GM19324 (cell line): ENCODE measurements at regions not wholly inside any gene's neighbourhood (a gene's known extent, or its start where the extent isn't known, plus 50 kb on each side); places are given as distances from the start of the nearest gene placed in this dataset.
A peak's percentile ranks its signal among the peaks of the same experiment; 100 is the strongest.
"Not testable (repeated sequence)": the region's sequence is repeated elsewhere in the genome, so short reads cannot be mapped to it uniquely, and the experiment has no call there.

Experiments used
- ATAC-seq: cut with Tn5 transposase; IDR thresholded peaks from one replicate; pipeline ENCODE4 v1.9.1; 2021; ENCODE audit warnings: mild to moderate bottlenecking, moderate library complexity; ENCODE audit not compliant: unreplicated experiment, low FRiP score

DNA sequence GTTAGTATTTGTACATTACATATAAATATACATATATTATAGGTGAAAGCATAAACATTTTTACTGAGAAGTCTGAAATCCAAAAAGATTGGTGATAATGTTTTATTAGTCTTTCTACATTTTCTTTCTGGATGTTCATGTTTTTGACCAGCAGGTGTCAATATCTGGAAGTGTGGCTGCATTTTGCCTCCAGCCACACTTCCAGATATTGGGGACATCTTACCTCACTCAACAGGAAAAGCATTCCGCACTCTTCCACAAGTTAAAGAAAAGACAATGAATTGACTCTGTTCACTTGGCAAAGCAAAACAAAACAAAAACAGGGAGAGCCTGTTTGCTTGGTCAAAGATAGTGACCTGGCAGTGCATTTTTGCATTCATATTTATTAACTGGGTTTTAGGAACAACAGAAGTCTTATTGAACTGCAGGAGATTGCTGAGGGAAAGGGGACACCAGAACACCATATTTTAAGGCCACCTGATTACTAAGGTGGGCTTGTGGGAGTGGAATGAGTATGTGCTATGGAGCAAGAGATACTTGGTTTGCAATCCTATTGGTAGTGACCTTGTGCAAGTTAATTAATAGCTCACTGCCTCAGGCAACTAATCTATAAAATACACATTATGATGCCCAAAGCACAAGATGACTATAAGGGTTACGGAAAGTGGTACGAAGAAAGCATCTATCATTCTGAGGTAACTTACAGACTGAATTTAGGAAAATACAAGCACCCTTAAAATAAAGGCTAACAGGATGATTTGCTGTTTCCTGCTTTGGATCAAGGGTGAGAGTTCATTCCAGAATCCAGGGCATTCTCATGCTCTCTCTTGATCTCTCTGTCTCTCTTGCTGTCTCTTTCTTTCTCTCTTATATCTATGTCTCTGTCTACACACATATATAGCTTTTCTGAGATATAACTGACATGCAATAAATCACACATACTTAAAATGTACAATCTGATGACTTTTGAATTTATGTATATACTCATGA is 389.9 kb upstream of the EMCN start:
- no peak for ATAC-seq

DNA sequence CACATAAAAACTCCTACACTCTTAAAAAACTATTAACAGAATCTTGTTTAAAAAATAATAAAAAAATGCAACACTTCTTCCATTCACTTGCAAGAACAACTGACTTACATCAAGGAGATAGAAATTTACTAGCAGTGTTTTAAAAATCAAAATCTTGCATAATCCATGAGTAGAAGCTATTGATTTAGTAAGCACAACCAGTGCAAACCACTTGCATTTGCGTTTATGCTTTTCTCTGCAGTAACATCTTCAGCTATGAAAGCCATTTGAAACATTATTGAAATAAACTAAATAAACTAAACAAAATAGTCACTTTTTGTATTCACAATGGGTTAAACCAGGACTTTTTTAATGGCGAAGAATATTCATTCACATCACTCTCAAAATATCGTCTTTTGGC is 389.2 kb upstream of the EMCN start:
- ATAC-seq: no peak

DNA sequence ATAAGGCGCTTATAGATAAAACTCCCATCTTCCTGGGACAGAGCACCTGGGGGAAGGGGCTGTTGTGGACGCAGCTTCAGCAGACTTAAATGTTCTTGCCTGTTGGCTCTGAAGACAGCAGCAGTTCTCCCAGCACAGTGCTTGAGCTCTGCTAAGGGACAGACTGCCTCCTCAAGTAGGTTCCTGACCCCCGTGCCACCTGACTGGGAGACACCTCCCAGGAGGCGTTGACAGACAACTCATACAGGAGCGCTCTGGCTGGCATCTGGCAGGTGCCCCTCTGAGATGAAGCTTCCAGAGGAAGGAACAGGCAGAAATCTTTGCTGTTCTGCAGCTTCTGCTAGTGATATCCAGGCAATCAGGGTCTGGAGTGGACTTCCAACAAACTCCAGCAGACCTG is 383.1 kb upstream of the EMCN start:
- ATAC-seq: not testable (repeated sequence)

DNA sequence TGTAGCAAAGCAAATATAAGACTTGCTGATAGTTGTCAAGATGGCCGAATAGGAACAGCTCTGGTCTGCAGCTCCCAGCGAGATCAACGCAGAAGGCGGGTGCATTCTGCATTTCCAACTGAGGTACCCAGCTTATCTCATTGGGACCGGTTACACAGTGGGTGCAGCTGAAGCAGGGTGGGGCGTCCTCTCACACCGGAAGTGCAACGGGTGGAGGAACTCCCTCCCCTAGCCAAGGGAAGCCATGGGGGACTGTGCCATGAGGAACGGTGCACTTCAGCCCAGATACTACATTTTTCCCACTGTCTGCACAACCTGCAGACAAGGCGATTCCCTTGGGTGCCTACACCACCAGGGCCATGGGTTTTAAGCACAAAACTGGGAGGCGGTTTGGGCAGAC is 382.3 kb upstream of the EMCN start:
- ATAC-seq: no peak

DNA sequence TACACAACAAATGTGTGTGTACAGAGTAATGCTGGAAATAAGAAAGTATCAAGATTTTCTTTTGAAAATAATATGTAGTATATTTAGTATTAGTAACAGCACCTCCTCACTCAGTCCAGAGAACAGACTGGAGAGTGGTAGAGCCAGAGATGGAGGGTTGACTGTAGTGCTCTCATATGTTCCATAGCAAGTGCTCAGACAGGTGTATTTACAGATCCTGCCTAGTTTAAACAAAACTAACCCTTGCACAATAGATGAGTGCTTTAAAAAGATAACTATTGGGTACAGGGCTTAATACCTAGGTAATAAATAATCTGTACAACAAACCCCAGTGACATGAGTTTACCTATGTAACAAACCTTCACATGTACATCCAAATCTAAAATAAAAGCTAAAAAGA is 381.0 kb upstream of the EMCN start:
- no peak for ATAC-seq

DNA sequence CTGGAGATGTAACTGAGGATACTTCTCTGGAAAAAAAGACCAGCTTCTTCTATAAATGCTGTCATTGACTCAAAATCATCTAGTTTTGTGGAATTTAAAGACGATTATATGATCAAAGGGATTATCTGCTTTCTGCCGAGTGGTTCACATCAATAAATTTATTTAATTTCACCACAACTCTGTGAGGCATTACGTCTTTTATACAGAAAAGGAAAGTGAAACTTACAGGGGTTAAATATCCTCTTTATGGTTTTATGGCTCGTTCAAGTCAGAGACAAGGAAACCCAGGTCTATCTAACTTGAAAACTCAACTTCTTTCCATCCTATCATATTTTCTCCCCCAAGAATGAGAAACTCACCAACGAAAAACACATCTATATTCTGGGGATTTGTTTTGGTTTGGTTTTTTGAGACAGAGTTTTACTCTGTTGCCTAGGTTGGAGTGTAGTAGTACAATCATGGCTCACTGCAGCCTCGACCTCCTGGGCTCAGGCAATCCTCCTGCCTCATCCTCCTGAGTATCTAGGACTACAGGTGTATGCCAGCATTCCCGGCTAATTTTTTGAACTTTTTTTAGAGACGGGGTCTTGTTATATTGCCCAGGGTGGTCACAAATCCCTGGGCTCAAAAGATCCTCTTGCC is 377.9 kb upstream of the EMCN start:
- peak; percentile 82 for ATAC-seq

DNA sequence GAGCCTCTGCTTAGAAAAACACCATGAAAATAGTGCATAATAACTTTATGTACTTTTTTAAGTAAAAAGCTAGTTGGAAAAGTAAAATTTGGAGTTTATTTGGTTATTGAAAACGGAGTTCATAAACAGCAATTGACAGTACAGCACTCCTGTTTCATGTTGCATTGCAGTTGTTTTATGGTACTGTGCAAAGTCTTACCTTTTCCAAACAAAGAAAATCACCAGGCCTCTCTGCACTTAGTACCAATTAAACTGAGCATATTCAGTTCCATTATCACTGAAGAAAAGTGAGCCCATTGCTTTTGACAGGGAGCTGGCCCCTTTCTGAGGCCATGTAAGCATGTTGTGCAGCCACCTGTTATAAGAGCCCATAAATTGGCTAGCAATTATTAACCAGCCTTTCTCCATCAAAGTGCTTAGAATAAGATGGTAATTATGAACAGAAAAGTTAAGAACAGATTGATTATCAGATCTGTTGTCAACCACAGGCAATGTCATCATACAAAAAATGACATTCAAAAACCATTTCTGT is 376.6 kb upstream of the EMCN start:
- no peak for ATAC-seq

DNA sequence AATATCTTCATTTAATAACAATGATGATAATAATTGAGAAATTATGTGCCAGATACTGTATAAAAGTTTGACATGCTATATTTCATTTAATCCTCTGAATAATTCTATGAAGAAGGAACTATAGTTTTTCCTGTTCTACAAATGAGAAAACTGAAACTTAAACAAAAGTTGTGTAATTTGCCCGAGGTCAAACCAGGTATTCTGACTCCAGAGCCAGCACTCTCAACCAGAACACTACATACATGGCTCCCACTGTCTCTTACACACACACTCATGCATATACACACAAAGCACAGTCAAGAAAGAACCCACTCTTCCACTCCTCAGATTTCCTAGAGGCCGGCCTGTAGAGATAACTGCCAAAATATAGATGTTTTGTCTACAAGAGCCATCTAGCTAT is 374.0 kb upstream of the EMCN start:
- no peak for ATAC-seq

DNA sequence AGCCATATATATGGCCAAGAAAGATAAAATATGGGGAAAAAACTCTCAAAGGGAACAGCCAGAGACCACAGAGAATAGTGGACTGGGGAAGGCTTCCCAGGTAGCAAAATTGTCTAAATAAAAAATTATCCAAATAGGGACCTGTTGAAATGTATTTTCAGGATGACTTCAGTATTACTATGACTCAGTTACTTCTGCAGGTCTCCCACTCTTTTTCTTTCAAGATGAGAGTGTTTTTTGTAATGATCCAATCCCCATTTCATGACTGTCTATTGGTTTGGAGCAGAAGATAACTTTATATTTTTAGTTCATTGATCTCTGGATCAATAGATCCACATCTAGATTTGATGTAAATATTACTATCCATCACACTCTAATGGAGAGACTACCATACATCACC is 372.1 kb upstream of the EMCN start:
- ATAC-seq: no peak

DNA sequence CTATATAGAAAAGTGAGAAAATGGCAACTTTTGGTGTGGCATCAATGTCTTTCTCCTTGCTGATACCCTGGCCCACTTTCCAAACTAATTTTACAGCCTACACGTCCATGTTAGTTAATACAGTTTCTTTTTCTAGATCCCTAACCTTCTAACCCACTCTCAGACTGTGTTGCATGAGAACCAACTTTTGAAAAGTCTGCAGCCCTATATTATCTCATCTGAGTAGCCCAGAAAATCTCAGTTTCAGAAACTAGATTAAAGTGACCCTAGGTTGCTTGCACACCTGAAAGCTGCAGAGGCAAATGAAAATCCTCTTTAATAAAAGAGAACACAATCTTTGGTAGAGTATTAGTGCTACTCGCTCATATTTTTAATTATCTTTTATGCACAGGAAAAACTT is 371.6 kb upstream of the EMCN start:
- ATAC-seq: no peak

DNA sequence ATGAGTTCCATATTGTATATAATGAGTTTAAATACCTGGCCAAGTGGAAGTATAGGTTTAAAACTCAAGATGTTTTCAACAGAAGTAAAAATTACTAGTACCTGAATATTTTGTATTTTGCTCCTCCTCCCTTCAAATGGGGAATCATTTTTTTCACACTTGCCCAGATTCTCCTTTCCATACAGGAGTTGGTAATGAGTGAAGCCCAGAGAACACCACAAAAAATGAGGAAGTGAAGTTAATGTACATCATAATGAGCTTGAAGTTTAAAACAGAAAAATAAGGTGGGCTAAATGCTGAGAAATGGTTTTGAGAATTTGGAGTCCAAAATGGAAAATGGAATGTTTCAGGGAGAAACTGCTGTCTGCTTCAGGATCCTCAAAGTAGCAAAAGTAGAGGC is 364.8 kb upstream of the EMCN start:
- ATAC-seq: no peak

DNA sequence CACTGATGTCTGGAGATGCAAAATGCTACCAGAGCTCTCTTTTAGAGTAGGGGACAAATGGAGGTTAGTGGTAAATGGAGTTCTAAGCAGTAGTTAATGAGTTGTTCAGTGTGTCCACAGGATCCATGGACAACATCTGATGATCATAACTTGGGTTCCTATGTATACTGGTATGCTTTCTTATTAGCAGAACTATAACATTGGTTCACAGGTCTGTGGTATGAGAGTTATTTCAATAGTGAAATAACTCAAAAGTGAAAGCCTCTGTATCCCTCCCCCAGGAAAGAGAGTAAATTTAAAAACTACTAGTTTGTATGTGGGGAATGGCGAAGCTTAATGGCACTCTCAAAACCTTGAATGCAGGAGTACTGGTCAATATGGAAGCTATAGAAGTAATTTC is 363.5 kb upstream of the EMCN start:
- ATAC-seq: no peak

DNA sequence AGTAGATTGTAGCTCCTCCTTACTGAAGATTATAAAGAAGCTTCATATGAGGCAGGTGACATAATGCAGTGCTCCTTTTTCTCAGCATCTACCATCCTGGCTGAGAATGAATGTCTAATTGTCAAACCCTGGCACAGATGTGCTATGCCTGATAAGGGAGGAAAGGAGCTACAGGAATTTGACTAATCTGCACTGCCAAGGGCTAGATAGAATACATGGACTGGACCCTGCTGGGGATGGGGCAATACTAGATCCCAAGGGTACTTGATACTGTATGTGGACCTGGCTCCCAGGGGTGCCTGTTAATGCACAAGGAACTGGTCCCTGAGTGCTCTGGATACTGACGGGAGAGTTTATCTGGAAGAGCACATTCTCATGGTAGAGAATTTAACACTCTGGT is 362.2 kb upstream of the EMCN start:
- no peak for ATAC-seq

DNA sequence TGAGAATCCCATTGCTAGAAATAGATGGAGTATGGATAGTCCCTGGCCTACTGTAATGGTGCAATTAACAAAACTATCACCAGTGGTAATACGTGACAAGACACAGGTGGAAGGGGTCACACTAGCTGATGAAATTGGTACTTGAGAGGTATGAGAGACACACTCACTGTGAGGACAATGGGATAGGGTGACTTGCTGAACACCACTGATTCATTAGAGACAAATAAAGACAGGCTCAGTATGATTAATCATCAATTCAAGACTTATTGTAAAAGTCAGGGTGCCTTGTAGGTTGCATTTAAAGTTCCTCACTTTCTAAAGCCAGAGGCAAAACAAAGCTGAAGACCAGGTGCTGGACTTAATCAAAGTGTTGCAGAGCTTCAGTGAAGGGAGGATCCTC is 361.6 kb upstream of the EMCN start:
- no peak for ATAC-seq

DNA sequence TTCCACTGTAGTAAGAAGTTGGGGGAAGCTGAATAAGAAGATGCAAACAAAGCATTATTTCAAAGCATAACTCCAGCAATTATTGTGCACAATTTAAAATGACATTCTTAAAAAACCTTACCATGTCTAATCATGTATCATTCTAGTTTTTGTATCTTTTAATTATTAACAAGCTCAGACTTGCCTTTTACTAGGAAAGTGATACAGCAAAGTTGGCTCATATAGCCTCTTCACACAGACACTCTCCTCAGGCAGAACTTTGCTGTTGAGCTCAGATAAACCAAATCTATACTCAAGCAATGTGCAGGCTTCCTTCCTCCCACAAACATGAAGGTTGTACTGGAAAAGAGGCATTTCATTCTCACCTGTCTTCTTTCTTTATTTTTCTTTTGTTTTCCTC is 358.7 kb upstream of the EMCN start:
- no peak for ATAC-seq

DNA sequence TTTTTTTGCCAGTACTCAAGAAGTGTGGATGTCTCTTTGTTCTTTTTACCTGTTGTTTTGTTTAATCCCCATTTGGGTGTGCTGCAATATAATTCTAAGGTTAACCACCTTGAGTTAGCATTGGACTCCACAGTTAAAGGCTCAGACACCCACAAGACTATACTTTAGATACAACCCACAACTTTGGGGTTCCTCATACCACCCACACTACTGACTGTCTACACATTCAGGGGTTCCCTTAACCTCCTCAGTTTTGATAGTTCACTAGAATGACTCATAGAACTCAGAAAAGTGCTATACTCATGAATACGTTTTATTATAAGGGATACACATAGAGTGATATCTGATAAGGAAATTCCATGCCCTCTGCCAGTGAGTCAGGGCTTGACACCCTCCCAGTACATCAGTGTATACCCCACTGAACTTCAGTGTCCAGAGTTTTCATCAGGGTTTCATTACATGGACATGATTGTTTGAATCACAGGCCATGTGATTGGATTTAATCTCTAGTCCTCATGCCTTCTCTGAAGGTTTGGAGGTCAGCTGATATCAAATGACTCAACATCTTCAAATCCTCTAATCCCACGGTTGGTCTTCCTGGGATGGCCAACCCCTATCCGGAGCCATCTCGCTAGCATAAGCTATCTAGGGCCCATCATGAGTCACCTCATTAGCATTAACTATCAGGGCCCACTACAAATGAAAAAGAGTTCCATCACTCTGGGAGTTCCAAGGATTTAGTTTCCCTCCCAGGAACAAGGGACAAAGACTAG is 357.7 kb upstream of the EMCN start:
- no peak for ATAC-seq

DNA sequence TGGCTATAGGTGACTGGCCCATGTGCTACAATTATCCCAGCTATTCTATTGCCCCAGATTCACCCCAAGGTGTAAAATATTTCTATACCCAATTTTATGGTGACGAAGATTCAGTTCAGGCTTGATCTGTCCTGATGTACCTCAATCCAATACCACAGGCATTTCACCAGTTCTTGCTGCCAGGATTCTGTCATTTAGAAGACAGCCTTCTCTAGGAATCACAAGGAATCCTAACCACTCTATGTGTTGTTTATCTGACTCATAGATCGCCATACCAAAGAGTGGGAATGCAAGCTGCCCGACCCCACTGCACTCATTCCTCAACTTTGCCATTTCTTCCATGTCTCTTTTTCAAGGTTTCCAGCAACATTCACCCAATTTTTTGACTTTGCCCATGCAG is 355.0 kb upstream of the EMCN start:
- ATAC-seq: no peak

DNA sequence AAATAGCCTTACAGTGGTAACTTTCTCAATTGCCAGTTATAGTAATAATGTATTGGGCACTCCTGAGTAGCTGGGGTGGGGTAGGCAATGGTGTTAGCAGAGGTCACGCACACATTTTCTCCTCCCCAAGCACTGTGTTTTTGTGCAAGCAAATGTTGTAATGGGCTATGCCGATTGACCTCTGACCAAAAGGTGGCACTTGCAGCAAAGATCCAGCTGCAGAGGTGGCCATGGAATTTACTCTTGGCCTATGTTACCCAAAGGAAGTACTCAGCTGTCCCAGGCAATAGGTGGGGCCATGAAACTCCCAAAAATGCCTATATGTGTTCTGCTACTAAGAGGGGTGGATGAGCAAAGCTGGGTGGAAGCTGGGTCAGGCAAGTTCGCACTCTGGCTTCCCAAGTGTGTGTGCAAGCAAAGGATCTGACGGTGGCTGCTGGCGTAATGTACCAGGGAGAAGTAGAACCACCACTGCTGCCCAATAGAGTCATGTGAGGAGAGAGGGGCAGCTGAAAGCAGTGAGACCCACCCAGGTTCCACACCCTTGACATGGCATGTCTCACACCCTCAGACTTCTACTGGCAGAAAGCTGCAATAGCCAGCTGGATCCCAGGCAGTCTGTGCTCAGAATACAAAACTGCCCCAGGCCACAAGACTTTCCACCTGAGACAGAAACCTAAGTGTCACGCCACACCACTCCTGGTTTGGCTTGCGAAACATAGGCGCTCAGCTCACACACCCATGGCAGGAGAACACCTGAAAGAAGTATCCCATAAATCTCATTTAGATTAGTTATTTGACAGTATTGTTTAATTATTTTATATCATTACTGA is 353.3 kb upstream of the EMCN start:
- no peak for ATAC-seq

DNA sequence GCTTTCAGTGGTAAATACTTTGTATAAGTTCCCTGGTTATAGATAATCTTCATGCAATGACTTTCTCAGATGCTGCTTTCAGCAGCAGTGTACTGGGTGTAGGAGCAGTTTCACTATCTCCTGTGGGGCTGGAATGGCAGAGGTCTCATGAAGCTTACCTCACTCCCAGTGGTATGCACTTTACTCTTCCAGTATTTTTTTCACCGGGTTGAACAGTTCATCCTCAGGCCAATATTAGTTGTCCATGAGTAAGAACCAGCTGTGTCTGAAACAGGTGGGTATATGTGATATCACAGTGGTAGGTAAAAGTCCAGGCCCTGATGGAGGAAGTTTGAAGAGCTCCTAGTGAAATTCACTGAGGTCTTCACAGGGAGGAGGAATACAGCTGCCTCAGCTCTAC is 351.5 kb upstream of the EMCN start:
- ATAC-seq: no peak

DNA sequence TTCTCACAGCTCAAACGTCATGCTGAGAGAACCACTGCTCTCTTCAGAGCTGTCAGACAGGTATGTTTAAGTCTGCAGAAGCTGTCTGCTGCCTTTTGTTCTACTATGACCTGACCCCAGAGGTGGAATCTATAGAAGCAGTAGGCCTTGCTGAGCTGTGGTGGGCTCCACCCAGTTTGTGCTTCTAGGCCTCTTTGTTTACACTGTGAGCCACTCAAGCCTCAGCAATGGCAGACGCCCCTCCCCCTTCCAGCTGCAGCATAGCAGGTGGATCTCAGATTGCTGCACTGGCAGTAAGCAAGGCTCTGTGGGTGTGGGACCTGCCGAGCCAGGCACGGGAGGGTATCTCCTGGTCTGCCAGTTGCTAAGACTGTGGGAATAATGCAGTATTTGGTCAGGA is 350.5 kb upstream of the EMCN start:
- not testable (repeated sequence) for ATAC-seq
